ENCODE measurements at regions not wholly inside any gene's neighbourhood (a gene's known extent, or its start where the extent isn't known, plus 50 kb on each side); places are given as distances from the start of the nearest gene placed in this dataset.

DNA sequence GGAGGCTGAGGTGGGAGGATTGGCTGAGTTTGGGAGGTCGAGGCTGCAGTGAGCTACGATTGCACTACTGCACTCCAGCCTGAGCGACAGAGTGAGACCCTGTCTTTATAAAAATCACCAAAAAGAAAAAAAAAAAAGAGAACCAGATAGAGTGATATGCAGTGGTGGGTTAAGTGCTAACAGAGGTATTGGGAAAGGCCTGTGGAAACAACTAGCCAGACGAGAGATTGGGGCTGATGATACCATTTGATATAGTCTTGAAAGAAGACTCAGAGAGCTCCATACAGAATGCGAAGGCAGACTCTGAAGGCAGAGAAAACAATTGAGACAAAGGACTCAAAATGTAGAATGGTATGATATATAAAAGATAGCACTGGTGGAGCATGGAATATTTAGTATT lies 134.1 kb downstream of the CDC42EP3 start (continued):
- TF ChIP-seq RAD21 (IDR thresholded peaks at IDR 0.05 in 1 of 2, conservative IDR thresholded peaks at IDR 0.05 in 1 of 2; ENCODE audit: low read depth in 2 of 2, low read length in 2 of 2) (no peak), RBBP5 (IDR thresholded peaks at IDR 0.05; ENCODE audit: borderline replicate concordance, low read depth, low read length) (no peak), TCF12 (IDR thresholded peaks at IDR 0.05; ENCODE audit: low read depth, low read length) (no peak)

All from H1 (cell line).